GM12873 (cell line): ENCODE measurements at regions not wholly inside any gene's neighbourhood (a gene's known extent, or its start where the extent isn't known, plus 50 kb on each side); places are given as distances from the start of the nearest gene placed in this dataset.

Experiments
- CTCF ChIP-seq: IDR thresholded peaks from 2 replicates; pipeline ENCODE4 v1.5.1; 2012; ENCODE audit warnings: low read depth, mild to moderate bottlenecking, moderate library complexity, low read length, control low read depth; ENCODE audit not compliant: insufficient read depth; ENCODE audit errors: missing control alignments

- TF ChIP-seq CTCF: no peak
These were observed 226.2 kb downstream of the ASXL3 start for GRCh38 chr18:33804258-33804657.

- no peak for TF ChIP-seq CTCF
These were observed 225.6 kb downstream of the ASXL3 start for GRCh38 chr18:33803636-33804035.

GRCh38 chr18:33802955-33803354 lies 224.9 kb downstream of the ASXL3 start:
- TF ChIP-seq CTCF: no peak
